ENCODE measurements at regions not wholly inside any gene's neighbourhood (a gene's known extent, or its start where the extent isn't known, plus 50 kb on each side); places are given as distances from the start of the nearest gene placed in this dataset.

GRCh38 chr4:24339260-24339659 lies 245.1 kb downstream of the DHX15 start:
- Histone ChIP-seq H4K20me1 (ENCODE audit: insufficient read depth, low read length) (no peaks in the 10 kb centered on the region), H3K36me3 (ENCODE audit: insufficient read depth, low read length) (no peaks in the 10 kb centered on the region), H3K79me2 (ENCODE audit: insufficient read depth, low read depth, low read length) (no peaks in the 10 kb centered on the region), H3K4me3 (ENCODE audit: low read depth, low read length, poor library complexity, severe bottlenecking) (no peak overlapping the region), H3K9me2 (ENCODE audit: insufficient read depth, low read length) (no peaks in the 10 kb centered on the region), H3K27ac (ENCODE audit: low read depth, low read length, poor library complexity, severe bottlenecking) (no peak overlapping the region), H2AFZ (ENCODE audit: low read length) (no peak overlapping the region), H3K4me1 (ENCODE audit: insufficient read depth, low read length, poor library complexity, severe bottlenecking) (no peaks in the 10 kb centered on the region), H3K9me3 (ENCODE audit: low read length) (no peaks in the 10 kb centered on the region), H3K4me2 (ENCODE audit: low read length) (no peak overlapping the region)
- intact Hi-C loops (cut with micrococcal nuclease; ENCODE audit: unreplicated experiment), result no loop called here
- no TSS peak for BruUV-seq (replicated peaks)
- POLR2A ChIA-PET, result no interaction called here
- TF ChIP-seq CTCF (conservative IDR thresholded peaks at IDR 0.05; ENCODE audit: low read length) (no peak), EZH2phosphoT487 (IDR thresholded peaks at IDR 0.05; ENCODE audit: borderline replicate concordance, low read depth, low read length) (no peak)
- CTCF ChIA-PET (ENCODE audit: unreplicated experiment), result no interaction called here
- no peak for DNase-seq (ENCODE audit: low spot score)

GRCh38 chr4:24337451-24338190 lies 246.7 kb downstream of the DHX15 start:
- Histone ChIP-seq H3K27ac (ENCODE audit: low read depth, low read length, poor library complexity, severe bottlenecking) (no peak overlapping the region), H3K4me1 (ENCODE audit: insufficient read depth, low read length, poor library complexity, severe bottlenecking) (no peaks in the 10 kb centered on the region), H3K79me2 (ENCODE audit: insufficient read depth, low read depth, low read length) (no peaks in the 10 kb centered on the region), H3K4me3 (ENCODE audit: low read depth, low read length, poor library complexity, severe bottlenecking) (no peak overlapping the region), H2AFZ (ENCODE audit: low read length) (no peak overlapping the region), H3K4me2 (ENCODE audit: low read length) (no peak overlapping the region), H3K9me2 (ENCODE audit: insufficient read depth, low read length) (no peaks in the 10 kb centered on the region), H3K9me3 (ENCODE audit: low read length) (no peaks in the 10 kb centered on the region), H4K20me1 (ENCODE audit: insufficient read depth, low read length) (no peaks in the 10 kb centered on the region), H3K36me3 (ENCODE audit: insufficient read depth, low read length) (no peaks in the 10 kb centered on the region)
- TF ChIP-seq EZH2phosphoT487 (IDR thresholded peaks at IDR 0.05; ENCODE audit: borderline replicate concordance, low read depth, low read length), result no peak
- TF ChIP-seq CTCF (conservative IDR thresholded peaks at IDR 0.05; ENCODE audit: low read length), result no peak
- intact Hi-C loops (cut with micrococcal nuclease; ENCODE audit: unreplicated experiment), result no loop called here
- ChIA-PET POLR2A (interaction anchor here (0.7 kb wide), 1 partner anchor 1041 kb away, joined by 3 read pairs; no protein-coding TSS in a partner anchor), CTCF (ENCODE audit: unreplicated experiment) (no interaction called here)
- no TSS peak for BruUV-seq (replicated peaks)
- DNase-seq (ENCODE audit: low spot score), result no peak

- intact Hi-C loops (cut with micrococcal nuclease; ENCODE audit: unreplicated experiment), result no loop called here
- no peak overlapping the region for H2AFZ ChIP-seq (ENCODE audit: low read length)
- H3K36me3 ChIP-seq (ENCODE audit: insufficient read depth, low read length), result no peaks in the 10 kb centered on the region
- no peaks in the 10 kb centered on the region for H3K4me1 ChIP-seq (ENCODE audit: insufficient read depth, low read length, poor library complexity, severe bottlenecking)
- H3K4me2 ChIP-seq (ENCODE audit: low read length), result no peak overlapping the region
- no TSS peak for BruUV-seq (replicated peaks)
- H3K4me3 ChIP-seq (ENCODE audit: low read depth, low read length, poor library complexity, severe bottlenecking), result no peak overlapping the region
- CTCF ChIA-PET (ENCODE audit: unreplicated experiment), result no interaction called here
- no peaks in the 10 kb centered on the region for H4K20me1 ChIP-seq (ENCODE audit: insufficient read depth, low read length)
- H3K27ac ChIP-seq (ENCODE audit: low read depth, low read length, poor library complexity, severe bottlenecking), result no peak overlapping the region
- H3K79me2 ChIP-seq (ENCODE audit: insufficient read depth, low read depth, low read length), result no peaks in the 10 kb centered on the region
- TF ChIP-seq EZH2phosphoT487 (IDR thresholded peaks at IDR 0.05; ENCODE audit: borderline replicate concordance, low read depth, low read length) (no peak), CTCF (conservative IDR thresholded peaks at IDR 0.05; ENCODE audit: low read length) (no peak)
- POLR2A ChIA-PET, result no interaction called here
- no peaks in the 10 kb centered on the region for H3K9me2 ChIP-seq (ENCODE audit: insufficient read depth, low read length)
- H3K9me3 ChIP-seq (ENCODE audit: low read length), result no peaks in the 10 kb centered on the region
- DNase-seq (ENCODE audit: low spot score), result no peak
These were observed 248.7 kb downstream of the DHX15 start for GRCh38 chr4:24335616-24336015.
